GM21737 (cell line): ENCODE measurements at regions not wholly inside any gene's neighbourhood (a gene's known extent, or its start where the extent isn't known, plus 50 kb on each side); places are given as distances from the start of the nearest gene placed in this dataset.

Experiments
- ATAC-seq: cut with Tn5 transposase; IDR thresholded peaks from one replicate; pipeline ENCODE4 v1.9.1; 2021; ENCODE audit warnings: mild to moderate bottlenecking, moderate library complexity; ENCODE audit not compliant: unreplicated experiment

GRCh38 chr2:144894612-144895599, 375.0 kb upstream of the ZEB2 start:
- no peak for ATAC-seq

GRCh38 chr2:144893464-144893863, 373.5 kb upstream of the ZEB2 start:
- no peak for ATAC-seq

GRCh38 chr2:144890828-144891227, 370.9 kb upstream of the ZEB2 start:
- ATAC-seq: no peak

GRCh38 chr2:144889348-144889747, 369.4 kb upstream of the ZEB2 start:
- no peak for ATAC-seq

GRCh38 chr2:144886862-144887261, 366.9 kb upstream of the ZEB2 start:
- ATAC-seq: no peak

- no peak for ATAC-seq
Observed at GRCh38 chr2:144877893-144878292, 358.0 kb upstream of the ZEB2 start.

- no peak for ATAC-seq
Observed at GRCh38 chr2:144876013-144876412, 356.1 kb upstream of the ZEB2 start.

GRCh38 chr2:144875290-144875969, 355.5 kb upstream of the ZEB2 start:
- no peak for ATAC-seq

GRCh38 chr2:144865670-144866069, 345.8 kb upstream of the ZEB2 start:
- no peak for ATAC-seq

- ATAC-seq: no peak
Observed at GRCh38 chr2:144859716-144860115, 339.8 kb upstream of the ZEB2 start.

- ATAC-seq: no peak
Observed at GRCh38 chr2:144858211-144858610, 338.3 kb upstream of the ZEB2 start.

- no peak for ATAC-seq
Observed at GRCh38 chr2:144854596-144854995, 334.7 kb upstream of the ZEB2 start.

- ATAC-seq: no peak
Observed at GRCh38 chr2:144849612-144850011, 329.7 kb upstream of the ZEB2 start.

GRCh38 chr2:144848423-144848822, 328.5 kb upstream of the ZEB2 start:
- ATAC-seq: no peak

- no peak for ATAC-seq
Observed at GRCh38 chr2:144847347-144848080, 327.6 kb upstream of the ZEB2 start.

GRCh38 chr2:144836635-144837350, 316.9 kb upstream of the ZEB2 start:
- no peak for ATAC-seq

GRCh38 chr2:144835634-144836350, 315.9 kb upstream of the ZEB2 start:
- ATAC-seq: no peak

- ATAC-seq: no peak
Observed at GRCh38 chr2:144834998-144835633, 315.2 kb upstream of the ZEB2 start.

- ATAC-seq: no peak
Observed at GRCh38 chr2:144834363-144834762, 314.4 kb upstream of the ZEB2 start.
